ENCODE measurements at regions not wholly inside any gene's neighbourhood (a gene's known extent, or its start where the extent isn't known, plus 50 kb on each side); places are given as distances from the start of the nearest gene placed in this dataset.

DNA sequence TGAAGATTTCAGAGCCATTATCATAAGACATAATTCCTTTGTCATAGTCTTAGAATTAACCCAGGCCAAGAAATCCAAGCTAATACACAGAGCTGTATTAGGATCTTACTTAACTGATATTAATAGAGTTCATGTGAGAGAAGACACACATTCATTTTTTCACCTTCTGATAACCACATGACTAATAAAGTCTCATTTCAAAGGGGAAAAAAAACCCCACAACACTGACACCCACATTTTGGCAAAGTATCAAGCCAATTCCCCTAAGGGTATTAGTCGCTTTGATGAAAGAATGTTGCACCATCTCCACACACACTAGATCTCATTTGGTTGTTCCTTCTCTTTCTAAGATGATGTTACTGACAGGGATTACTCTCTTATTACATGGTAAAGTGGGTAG lies 344.4 kb upstream of the ESRRG start:
- in situ Hi-C loops (cut with MboI), result no loop called here
- WGBS (ENCODE audit: insufficient coverage, insufficient replicate concordance, low lambda C conversion rate, missing lambda C conversion rate), result 0% methylated on average over 1 of the region's 1 CpG

DNA sequence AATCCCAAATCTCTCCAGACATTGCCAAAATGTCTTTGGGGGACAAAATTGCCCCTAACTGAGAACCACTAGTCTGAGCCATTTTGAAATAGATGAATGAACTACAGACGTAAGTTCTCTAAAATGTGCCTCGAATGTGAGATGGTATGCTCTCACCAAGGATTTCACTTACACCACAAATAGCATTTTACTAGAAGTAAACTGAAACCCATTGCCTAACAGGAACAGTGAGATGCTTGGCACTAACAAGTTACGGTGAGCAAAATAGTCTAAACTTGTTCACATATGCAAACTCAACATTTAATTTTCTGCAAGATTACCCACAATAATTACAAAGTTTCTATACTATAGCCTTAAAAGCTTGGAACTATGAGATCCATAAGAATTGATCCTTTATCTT lies 343.6 kb upstream of the ESRRG start:
- Histone ChIP-seq H3K9ac (ENCODE audit: control insufficient read depth, insufficient read depth, low read length) (no peak overlapping the region), H3K27me3 (replicated peaks in 1 of 2; ENCODE audit: control insufficient read depth in 2 of 2, insufficient read depth in 2 of 2, low read length in 1 of 2) (no peaks in the 10 kb centered on the region), H3K27ac (ENCODE audit: control insufficient read depth, insufficient read depth) (no peak overlapping the region), H4K20me1 (ENCODE audit: control insufficient read depth, insufficient read depth) (no peaks in the 10 kb centered on the region), H3K9me3 (replicated peaks; ENCODE audit: control insufficient read depth, insufficient read depth, low read length) (no peaks in the 10 kb centered on the region), H2AFZ (ENCODE audit: control insufficient read depth, low read depth, low read length) (no peak overlapping the region), H3K36me3 (ENCODE audit: control insufficient read depth in 2 of 2, insufficient read depth in 2 of 2, low read length in 1 of 2) (no peaks in the 10 kb centered on the region), H3K4me2 (ENCODE audit: control insufficient read depth, insufficient read depth) (no peak overlapping the region), H3K4me3 (no peak overlapping the region), H3K4me1 (ENCODE audit: control insufficient read depth, insufficient read depth, low read length) (no peaks in the 10 kb centered on the region), H3K79me2 (ENCODE audit: control insufficient read depth, insufficient read depth, low read length) (no peaks in the 10 kb centered on the region)
- DNase-seq (ENCODE audit: low read depth, low spot score) (no peak), ATAC-seq (no peak), FAIRE-seq (no peak)
- RAD21 ChIA-PET (ENCODE audit: unreplicated experiment), result no interaction called here
- intact Hi-C loops (cut with micrococcal nuclease; ENCODE audit: unreplicated experiment), result no loop called here
- TF ChIP-seq CBX3 (IDR thresholded peaks at IDR 0.05; ENCODE audit: borderline replicate concordance, low read depth), result no peak
- TF ChIP-seq FOXM1 (IDR thresholded peaks at IDR 0.05; ENCODE audit: low read depth, low read length), result no peak
- no peak for TF ChIP-seq MEF2A (IDR thresholded peaks at IDR 0.05; ENCODE audit: insufficient read depth, low read depth, low read length)
- TF ChIP-seq POU2F2 (IDR thresholded peaks at IDR 0.05; ENCODE audit: borderline replicate concordance, low read depth, low read length), result no peak
- TF ChIP-seq POLR2AphosphoS2 (IDR thresholded peaks at IDR 0.05; ENCODE audit: low read depth, low read length), result no peak
- TF ChIP-seq, protein P1, sequence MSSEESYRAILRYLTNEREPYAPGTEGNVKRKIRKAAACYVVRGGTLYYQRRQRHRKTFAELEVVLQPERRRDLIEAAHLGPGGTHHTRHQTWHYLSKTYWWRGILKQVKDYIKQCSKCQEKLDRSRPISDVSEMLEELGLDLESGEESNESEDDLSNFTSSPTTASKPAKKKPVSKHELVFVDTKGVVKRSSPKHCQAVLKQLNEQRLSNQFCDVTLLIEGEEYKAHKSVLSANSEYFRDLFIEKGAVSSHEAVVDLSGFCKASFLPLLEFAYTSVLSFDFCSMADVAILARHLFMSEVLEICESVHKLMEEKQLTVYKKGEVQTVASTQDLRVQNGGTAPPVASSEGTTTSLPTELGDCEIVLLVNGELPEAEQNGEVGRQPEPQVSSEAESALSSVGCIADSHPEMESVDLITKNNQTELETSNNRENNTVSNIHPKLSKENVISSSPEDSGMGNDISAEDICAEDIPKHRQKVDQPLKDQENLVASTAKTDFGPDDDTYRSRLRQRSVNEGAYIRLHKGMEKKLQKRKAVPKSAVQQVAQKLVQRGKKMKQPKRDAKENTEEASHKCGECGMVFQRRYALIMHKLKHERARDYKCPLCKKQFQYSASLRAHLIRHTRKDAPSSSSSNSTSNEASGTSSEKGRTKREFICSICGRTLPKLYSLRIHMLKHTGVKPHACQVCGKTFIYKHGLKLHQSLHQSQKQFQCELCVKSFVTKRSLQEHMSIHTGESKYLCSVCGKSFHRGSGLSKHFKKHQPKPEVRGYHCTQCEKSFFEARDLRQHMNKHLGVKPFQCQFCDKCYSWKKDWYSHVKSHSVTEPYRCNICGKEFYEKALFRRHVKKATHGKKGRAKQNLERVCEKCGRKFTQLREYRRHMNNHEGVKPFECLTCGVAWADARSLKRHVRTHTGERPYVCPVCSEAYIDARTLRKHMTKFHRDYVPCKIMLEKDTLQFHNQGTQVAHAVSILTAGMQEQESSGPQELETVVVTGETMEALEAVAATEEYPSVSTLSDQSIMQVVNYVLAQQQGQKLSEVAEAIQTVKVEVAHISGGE (CRISPR knock-in tag; IDR thresholded peaks at IDR 0.05), result no peak
- no peak for TF ChIP-seq NFIC (IDR thresholded peaks at IDR 0.05; ENCODE audit: low read depth, low read length)
- no peak for TF ChIP-seq RFX5 (IDR thresholded peaks at IDR 0.05; ENCODE audit: low read depth, low read length)
- TF ChIP-seq, protein P2, sequence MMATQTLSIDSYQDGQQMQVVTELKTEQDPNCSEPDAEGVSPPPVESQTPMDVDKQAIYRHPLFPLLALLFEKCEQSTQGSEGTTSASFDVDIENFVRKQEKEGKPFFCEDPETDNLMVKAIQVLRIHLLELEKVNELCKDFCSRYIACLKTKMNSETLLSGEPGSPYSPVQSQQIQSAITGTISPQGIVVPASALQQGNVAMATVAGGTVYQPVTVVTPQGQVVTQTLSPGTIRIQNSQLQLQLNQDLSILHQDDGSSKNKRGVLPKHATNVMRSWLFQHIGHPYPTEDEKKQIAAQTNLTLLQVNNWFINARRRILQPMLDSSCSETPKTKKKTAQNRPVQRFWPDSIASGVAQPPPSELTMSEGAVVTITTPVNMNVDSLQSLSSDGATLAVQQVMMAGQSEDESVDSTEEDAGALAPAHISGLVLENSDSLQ (IDR thresholded peaks at IDR 0.05), result no peak
- TF ChIP-seq SMARCA5 (IDR thresholded peaks at IDR 0.05), result no peak
- no peak for TF ChIP-seq PAX5 (IDR thresholded peaks at IDR 0.05; ENCODE audit: borderline replicate concordance, low read depth, low read length)
- TF ChIP-seq SPI1 (IDR thresholded peaks at IDR 0.05; ENCODE audit: borderline replicate concordance, insufficient read depth, low read depth, low read length), result no peak
- 14% methylated on average over 3 of the region's 3 CpGs for WGBS (ENCODE audit: insufficient coverage, insufficient replicate concordance, low lambda C conversion rate, missing lambda C conversion rate)
- POLR2A ChIA-PET, result no interaction called here
- CTCF ChIA-PET, result no interaction called here
- BruUV-seq (replicated peaks), result no TSS peak
- in situ Hi-C loops (cut with MboI), result no loop called here
- SMC1A ChIA-PET (ENCODE audit: uncharacterized antibody, unreplicated experiment), result no interaction called here

More for the DNA sequence above, 344.4 kb upstream of the ESRRG start:
- Histone ChIP-seq H3K36me3 (ENCODE audit: control insufficient read depth in 2 of 2, insufficient read depth in 2 of 2, low read length in 1 of 2) (no peaks in the 10 kb centered on the region), H3K9ac (ENCODE audit: control insufficient read depth, insufficient read depth, low read length) (no peak overlapping the region), H3K9me3 (replicated peaks; ENCODE audit: control insufficient read depth, insufficient read depth, low read length) (no peaks in the 10 kb centered on the region), H3K79me2 (ENCODE audit: control insufficient read depth, insufficient read depth, low read length) (no peaks in the 10 kb centered on the region), H3K4me3 (no peak overlapping the region), H4K20me1 (ENCODE audit: control insufficient read depth, insufficient read depth) (no peaks in the 10 kb centered on the region), H3K27ac (ENCODE audit: control insufficient read depth, insufficient read depth) (no peak overlapping the region), H2AFZ (ENCODE audit: control insufficient read depth, low read depth, low read length) (no peak overlapping the region), H3K4me2 (ENCODE audit: control insufficient read depth, insufficient read depth) (no peak overlapping the region), H3K4me1 (ENCODE audit: control insufficient read depth, insufficient read depth, low read length) (no peaks in the 10 kb centered on the region), H3K27me3 (replicated peaks in 1 of 2; ENCODE audit: control insufficient read depth in 2 of 2, insufficient read depth in 2 of 2, low read length in 1 of 2) (no peaks in the 10 kb centered on the region)
- intact Hi-C loops (cut with micrococcal nuclease; ENCODE audit: unreplicated experiment), result no loop called here
- DNase-seq (ENCODE audit: low read depth, low spot score), result peak; percentile 3
- ChIA-PET RAD21 (ENCODE audit: unreplicated experiment) (no interaction called here), CTCF (no interaction called here), SMC1A (ENCODE audit: uncharacterized antibody, unreplicated experiment) (no interaction called here), POLR2A (no interaction called here)
- no peak for FAIRE-seq
- ATAC-seq, result no peak
- no TSS peak for BruUV-seq (replicated peaks)
- TF ChIP-seq MEF2A (IDR thresholded peaks at IDR 0.05; ENCODE audit: insufficient read depth, low read depth, low read length) (no peak), RUNX3 (IDR thresholded peaks at IDR 0.05; ENCODE audit: low read length) (peak; percentile 63), JUNB (IDR thresholded peaks at IDR 0.05) (peak; percentile 20; the same call in 1 of the 2 replicates)

Measured in GM12878 (cell line).